ENCODE measurements at regions not wholly inside any gene's neighbourhood (a gene's known extent, or its start where the extent isn't known, plus 50 kb on each side); places are given as distances from the start of the nearest gene placed in this dataset.

DNA sequence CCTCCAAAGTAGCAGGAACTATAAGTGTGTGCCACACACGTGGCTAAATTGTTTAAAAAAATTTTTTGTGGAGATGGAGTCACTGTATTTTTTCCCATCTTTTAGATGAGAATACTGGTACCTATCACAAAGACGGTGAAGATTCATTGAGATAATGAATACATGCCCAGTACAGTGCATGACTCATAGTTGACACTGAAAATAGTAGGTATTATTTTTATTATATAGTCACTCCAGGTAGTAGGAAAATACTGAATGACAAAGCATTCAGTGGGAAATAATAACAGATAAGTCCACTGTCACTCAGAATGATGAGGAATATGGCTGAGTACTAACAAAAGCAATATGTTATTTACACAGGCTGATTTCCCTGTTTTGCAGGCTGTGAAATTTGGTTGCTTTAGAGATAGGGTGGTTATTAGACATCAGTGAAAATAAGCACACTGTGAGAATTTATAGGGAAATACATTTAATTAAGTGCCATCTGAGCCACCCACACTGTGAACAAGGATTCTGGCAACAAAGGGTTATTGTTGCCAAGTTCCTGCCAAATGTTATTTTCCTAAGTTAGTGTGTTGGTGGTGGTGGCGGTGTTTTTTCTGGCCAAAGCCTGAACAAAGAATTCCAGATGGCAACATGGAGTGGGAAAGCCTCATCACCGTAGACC is 129.8 kb upstream of the FOXQ1 start:
- Mint-ChIP-seq H3K9me3 (ENCODE audit: unreplicated experiment) (no peaks in the 10 kb centered on the region), H3K27me3 (ENCODE audit: unreplicated experiment) (no peaks in the 10 kb centered on the region), H3K4me1 (ENCODE audit: unreplicated experiment) (no peaks in the 10 kb centered on the region), H3K4me3 (ENCODE audit: unreplicated experiment) (no peak overlapping the region), H3K36me3 (ENCODE audit: unreplicated experiment) (no peaks in the 10 kb centered on the region), H3K27ac (ENCODE audit: unreplicated experiment) (no peak overlapping the region)
- DNase-seq (ENCODE audit: extremely low spot score, unreplicated experiment) = no peak
- TF ChIP-seq, protein P1, sequence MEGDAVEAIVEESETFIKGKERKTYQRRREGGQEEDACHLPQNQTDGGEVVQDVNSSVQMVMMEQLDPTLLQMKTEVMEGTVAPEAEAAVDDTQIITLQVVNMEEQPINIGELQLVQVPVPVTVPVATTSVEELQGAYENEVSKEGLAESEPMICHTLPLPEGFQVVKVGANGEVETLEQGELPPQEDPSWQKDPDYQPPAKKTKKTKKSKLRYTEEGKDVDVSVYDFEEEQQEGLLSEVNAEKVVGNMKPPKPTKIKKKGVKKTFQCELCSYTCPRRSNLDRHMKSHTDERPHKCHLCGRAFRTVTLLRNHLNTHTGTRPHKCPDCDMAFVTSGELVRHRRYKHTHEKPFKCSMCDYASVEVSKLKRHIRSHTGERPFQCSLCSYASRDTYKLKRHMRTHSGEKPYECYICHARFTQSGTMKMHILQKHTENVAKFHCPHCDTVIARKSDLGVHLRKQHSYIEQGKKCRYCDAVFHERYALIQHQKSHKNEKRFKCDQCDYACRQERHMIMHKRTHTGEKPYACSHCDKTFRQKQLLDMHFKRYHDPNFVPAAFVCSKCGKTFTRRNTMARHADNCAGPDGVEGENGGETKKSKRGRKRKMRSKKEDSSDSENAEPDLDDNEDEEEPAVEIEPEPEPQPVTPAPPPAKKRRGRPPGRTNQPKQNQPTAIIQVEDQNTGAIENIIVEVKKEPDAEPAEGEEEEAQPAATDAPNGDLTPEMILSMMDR (IDR thresholded peaks at IDR 0.05) = no peak

DNA sequence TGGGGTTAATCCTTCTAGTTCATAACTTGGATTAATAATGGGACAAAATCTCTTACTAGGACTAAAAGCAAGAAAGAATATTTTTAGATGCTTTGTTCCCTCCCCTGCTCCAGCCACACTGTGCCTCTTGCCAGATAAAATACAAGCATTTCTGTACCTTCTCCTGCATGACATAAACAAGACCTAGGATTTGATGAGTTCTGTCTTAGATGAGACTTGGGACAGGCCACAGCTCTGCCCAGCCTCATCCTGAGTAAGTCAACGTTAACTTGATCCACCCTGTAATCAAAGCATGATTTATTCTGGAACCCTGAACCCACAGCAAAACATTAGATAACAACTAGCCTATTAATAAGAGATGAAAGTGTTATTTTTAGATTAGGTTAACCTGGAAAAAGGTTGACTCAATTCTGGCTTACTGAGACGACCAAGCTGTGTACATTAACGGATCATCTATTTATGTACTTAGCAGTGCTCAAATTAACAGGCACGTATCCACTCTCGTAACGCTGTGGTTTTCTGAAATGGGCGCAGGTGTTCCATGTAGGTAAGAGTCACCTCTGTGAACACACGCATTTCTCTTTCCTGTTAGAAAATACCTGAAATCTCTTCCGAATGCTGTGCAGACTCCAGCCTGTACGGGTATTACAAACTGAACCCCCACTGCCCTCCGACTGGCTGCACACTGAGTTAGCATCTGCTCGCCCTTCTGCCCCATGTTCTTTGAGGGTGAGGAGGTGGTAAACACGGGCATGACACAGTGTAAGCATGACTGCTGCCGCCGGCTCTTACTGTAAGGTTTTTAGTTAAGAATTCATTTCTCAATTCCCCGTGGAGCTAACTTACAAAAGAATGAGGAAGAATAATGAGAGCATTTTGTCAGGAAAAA is 132.1 kb upstream of the FOXQ1 start:
- no peaks in the 10 kb centered on the region for H3K4me1 Mint-ChIP-seq (ENCODE audit: unreplicated experiment)

DNA sequence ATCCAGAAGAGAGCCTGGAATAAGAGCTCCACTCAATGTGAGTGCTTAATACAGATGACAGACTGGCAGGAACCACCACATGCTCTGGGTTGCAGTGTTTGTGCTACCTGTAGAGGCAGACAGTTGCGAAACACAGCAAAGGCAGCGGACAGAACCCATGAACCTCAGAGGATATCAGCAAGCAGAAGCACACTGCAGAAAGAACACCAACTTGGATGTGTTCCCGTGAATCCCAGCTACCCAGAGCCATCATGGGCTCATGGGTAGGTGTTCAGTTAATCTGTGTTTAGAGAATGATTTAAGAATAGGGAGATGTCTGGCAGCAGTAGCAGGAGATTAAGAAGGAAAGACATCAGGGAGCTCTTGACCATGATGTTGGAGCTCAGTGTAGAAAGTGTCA is 133.3 kb upstream of the FOXQ1 start:
- TF ChIP-seq, protein P1 (IDR thresholded peaks at IDR 0.05) = no peak
- Mint-ChIP-seq H3K4me1 (ENCODE audit: unreplicated experiment) (no peaks in the 10 kb centered on the region), H3K9me3 (ENCODE audit: unreplicated experiment) (no peaks in the 10 kb centered on the region), H3K27ac (ENCODE audit: unreplicated experiment) (no peak overlapping the region), H3K27me3 (ENCODE audit: unreplicated experiment) (no peaks in the 10 kb centered on the region), H3K4me3 (ENCODE audit: unreplicated experiment) (no peak overlapping the region), H3K36me3 (ENCODE audit: unreplicated experiment) (no peaks in the 10 kb centered on the region)
- DNase-seq (ENCODE audit: extremely low spot score, unreplicated experiment) = no peak

More for the DNA sequence above, 132.1 kb upstream of the FOXQ1 start:
- DNase-seq (ENCODE audit: extremely low spot score, unreplicated experiment) = no peak
- no peaks in the 10 kb centered on the region for H3K36me3 Mint-ChIP-seq (ENCODE audit: unreplicated experiment)
- H3K4me3 Mint-ChIP-seq (ENCODE audit: unreplicated experiment) = no peak overlapping the region
- H3K9me3 Mint-ChIP-seq (ENCODE audit: unreplicated experiment) = no peaks in the 10 kb centered on the region
- H3K27ac Mint-ChIP-seq (ENCODE audit: unreplicated experiment) = no peak overlapping the region
- no peaks in the 10 kb centered on the region for H3K27me3 Mint-ChIP-seq (ENCODE audit: unreplicated experiment)
- TF ChIP-seq, protein P1 (IDR thresholded peaks at IDR 0.05) = no peak

DNA sequence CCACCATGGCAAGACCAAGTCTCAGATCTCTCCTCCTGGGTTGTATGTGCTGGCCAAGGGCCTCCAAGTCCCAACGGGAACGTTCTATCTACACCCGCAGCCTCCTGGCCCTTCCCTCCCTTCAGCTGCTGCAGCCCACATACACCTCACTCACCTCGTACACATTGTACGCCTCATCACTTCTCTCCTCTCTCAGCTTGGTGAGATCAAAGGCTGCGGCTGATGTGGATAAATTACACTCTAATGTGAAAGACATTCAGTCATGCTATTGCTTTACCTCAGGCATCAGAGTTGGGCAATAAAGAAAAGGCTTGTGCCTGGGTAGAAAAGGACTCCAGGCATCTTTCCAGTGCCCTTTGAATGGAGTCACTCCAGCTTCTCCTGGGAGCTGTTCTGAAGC is 135.3 kb upstream of the FOXQ1 start:
- Mint-ChIP-seq H3K27me3 (ENCODE audit: unreplicated experiment) (no peaks in the 10 kb centered on the region), H3K27ac (ENCODE audit: unreplicated experiment) (no peak overlapping the region), H3K4me1 (ENCODE audit: unreplicated experiment) (no peaks in the 10 kb centered on the region), H3K36me3 (ENCODE audit: unreplicated experiment) (no peaks in the 10 kb centered on the region), H3K9me3 (ENCODE audit: unreplicated experiment) (no peaks in the 10 kb centered on the region), H3K4me3 (ENCODE audit: unreplicated experiment) (no peak overlapping the region)
- TF ChIP-seq, protein P1 (IDR thresholded peaks at IDR 0.05) = no peak
- no peak for DNase-seq (ENCODE audit: extremely low spot score, unreplicated experiment)

DNA sequence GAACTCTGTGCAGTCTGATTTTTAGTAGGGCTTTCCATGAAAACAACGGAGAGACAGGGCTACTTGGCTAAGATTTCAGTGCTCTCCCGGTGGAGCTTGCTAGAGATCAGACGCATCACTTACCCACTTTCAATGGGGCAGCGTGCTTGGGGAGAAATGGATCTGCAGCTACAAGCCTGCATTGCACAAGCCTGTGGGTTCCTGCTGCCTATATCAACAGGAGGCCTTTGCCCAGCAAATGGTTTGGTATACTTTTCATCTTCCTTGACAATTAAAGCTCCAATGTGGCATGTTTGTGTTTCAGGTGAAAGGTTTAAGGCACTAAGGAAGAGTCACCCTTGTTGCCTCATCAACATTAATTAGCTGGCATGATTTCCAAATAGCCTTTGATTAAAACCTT is 136.0 kb upstream of the FOXQ1 start:
- H3K27ac Mint-ChIP-seq (ENCODE audit: unreplicated experiment) = no peak overlapping the region
- H3K4me1 Mint-ChIP-seq (ENCODE audit: unreplicated experiment) = no peaks in the 10 kb centered on the region
- H3K27me3 Mint-ChIP-seq (ENCODE audit: unreplicated experiment) = no peaks in the 10 kb centered on the region
- no peak overlapping the region for H3K4me3 Mint-ChIP-seq (ENCODE audit: unreplicated experiment)
- H3K9me3 Mint-ChIP-seq (ENCODE audit: unreplicated experiment) = no peaks in the 10 kb centered on the region
- TF ChIP-seq, protein P1 (IDR thresholded peaks at IDR 0.05) = no peak
- H3K36me3 Mint-ChIP-seq (ENCODE audit: unreplicated experiment) = no peaks in the 10 kb centered on the region
- DNase-seq (ENCODE audit: extremely low spot score, unreplicated experiment) = no peak

Measured in osteocyte (in vitro differentiated cells).